GM18520 (cell line): ENCODE measurements at regions not wholly inside any gene's neighbourhood (a gene's known extent, or its start where the extent isn't known, plus 50 kb on each side); places are given as distances from the start of the nearest gene placed in this dataset.

Experiments
- ATAC-seq: cut with Tn5 transposase; IDR thresholded peaks from one replicate; pipeline ENCODE4 v1.9.1; 2021; ENCODE audit not compliant: unreplicated experiment

DNA sequence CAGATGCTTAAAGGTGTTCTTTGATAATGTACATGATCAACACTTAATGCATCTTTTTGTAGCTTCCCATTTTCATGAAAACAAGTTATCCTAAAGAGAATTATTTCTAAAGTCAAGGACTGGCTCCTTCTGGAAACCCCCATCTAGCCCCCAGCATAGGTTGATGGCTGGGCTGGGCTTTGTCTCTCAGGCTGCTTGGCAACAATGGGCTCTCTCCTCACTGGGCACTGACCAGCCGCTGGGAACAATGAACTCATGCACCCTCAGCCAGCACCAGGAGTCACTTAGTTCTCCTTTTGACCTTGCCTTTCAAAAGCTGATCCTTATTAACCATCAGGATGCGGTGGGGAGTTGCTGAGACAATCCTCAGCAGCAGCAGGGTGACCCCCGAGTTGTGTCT lies 293.0 kb upstream of the PLXNA2 start:
- no peak for ATAC-seq

GRCh38 chr1:208538078-208538477 lies 293.9 kb upstream of the PLXNA2 start:
- no peak for ATAC-seq

DNA sequence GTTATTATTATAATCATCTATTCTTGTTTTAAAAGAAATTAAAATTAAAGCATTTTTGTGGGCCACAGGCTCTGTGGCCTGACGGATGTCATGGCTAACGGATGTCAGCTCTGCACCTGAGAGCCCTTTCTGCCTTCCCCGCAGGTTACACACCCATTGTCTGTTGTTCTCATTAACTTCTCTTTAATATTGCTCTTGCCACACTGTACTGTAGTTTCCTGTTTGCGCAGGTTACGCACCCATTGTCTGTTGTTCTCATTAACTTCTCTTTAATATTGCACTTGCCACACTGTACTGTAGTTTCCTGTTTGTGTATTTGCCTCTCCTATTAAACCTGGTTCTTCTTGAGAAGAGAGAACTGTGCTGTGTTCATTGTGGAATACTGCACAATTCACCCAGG lies 294.4 kb upstream of the PLXNA2 start:
- ATAC-seq, result no peak

DNA sequence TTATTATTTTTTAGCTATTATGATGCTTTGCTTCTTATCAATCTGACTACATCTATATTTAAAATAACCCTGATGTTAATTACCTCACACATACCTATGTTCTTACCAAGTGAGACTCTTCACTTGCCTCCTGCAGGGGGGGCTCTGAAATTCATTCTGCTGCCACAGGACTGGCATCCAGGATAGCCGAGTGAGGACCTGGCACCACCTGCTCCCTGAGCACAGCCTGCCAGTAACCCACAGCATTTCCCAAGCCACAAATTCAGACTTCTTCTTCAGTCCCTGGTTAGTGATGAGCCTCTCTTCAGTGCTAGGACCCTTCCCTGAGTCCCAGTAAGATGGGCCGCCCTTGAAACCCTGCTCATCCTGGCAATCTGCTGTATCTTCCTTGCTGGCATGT lies 296.5 kb upstream of the PLXNA2 start:
- no peak for ATAC-seq

- ATAC-seq, result peak; percentile 81
Measured at GRCh38 chr1:208541225-208541855, 297.2 kb upstream of the PLXNA2 start.

- no peak for ATAC-seq
Measured at GRCh38 chr1:208542309-208542708, 298.1 kb upstream of the PLXNA2 start.

DNA sequence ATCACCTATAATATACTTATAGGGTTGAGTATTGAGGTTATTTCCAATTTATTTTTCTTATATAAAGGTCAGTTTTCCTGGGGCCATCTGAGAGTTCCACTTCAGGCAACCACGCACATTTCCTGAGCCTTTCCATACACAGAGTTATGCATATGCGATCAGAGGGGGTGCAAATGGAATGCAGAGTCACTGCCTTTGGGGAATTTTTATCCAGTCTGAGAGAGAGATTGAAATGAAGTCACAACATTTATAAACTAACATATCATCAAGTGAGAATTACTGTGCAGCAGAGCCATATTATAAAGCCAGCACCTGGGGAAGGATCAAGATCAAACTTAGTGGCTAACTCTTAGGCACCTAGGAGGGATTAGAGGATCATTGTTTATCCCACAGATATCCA lies 299.9 kb upstream of the PLXNA2 start:
- no peak for ATAC-seq

- ATAC-seq, result no peak
Measured at GRCh38 chr1:208544794-208545193, 300.6 kb upstream of the PLXNA2 start.

DNA sequence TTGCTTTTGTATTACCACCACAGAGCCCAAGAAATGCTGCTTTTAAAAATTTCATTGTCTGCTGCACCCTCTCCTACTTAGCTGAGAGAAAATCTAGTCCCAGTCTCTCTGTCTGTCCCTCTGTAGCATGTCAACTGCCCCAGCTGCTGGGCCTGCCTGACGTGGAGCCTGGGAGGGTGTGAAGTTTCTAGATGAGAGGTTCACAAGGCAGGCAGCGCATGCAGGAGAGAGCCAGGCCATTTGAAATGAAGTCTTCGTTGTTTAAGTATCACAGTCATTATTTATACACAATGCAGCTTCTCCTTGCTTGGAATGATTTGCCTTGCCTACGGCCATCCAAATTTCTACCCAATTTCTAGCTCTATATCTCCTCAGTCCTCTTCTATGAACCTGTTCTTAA lies 306.8 kb upstream of the PLXNA2 start:
- no peak for ATAC-seq

DNA sequence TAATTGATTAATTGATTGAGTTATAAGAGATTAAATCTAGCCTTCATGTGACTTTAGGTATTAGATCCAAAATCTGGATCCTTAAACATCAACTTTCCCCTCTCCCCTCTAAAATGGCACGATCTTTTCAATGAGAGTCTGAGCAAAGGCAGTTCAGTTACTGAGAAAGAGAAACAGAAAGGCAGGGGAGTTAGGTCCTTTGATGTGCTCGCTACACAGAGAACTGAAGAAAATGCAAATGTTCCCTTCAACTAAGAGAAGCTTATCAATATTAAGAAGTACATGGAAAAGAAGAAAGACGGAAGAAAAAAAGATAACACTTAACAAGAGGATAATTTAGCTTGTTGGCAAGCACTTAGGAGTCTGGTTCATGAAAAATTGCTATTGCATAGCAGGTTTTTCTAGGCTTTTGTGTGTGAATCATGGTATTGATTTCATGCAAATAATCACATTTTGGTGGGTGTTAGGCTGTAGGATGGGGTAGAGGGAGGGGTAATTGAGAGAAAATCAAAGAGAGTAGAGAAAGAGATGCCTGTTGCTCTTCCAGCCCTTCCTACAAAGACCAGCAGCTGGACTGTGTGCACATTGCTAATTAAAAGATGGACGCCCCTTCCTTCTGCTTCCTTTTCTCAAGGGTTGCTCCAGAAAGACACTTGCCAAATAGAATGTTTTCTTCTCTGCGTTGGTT lies 307.6 kb upstream of the PLXNA2 start:
- peak; percentile 59 for ATAC-seq

DNA sequence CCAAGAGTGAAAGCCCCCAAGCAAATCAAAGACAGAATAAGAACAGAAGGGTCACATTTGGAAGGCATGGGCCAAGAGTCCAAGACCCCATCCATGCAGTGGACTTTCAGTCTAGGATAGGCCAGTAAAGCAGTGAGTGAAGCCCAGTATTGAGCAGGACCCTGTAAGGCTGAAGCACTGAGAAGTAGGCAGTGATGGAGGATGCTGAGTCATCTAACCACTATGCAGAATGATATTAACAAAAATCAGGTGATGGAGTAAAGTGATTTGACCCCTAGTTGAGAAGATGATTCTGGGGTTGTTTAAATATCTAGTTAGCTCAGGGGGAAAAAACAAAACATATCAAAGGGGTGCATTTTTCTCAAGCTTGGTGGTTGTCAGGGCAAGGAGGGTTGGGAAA lies 308.7 kb upstream of the PLXNA2 start:
- no peak for ATAC-seq

DNA sequence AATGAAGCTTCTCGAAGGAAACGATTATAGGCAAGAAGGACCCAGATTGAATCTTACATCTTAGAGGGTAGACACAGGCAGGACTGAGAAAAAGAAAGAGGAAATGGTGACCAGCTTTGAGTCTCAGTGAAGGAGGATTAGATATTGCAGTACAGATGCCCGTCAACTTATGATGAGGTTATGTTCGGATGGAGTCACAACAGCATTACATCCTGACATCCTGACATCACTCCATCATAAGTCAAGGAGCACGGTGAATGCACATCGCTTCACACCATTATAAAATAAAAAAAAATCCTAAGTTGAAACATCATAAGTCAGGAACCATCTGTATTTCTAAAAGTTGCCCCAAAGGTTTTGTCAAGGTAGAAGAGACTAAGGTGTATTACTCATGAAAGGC lies 312.3 kb upstream of the PLXNA2 start:
- ATAC-seq, result no peak

DNA sequence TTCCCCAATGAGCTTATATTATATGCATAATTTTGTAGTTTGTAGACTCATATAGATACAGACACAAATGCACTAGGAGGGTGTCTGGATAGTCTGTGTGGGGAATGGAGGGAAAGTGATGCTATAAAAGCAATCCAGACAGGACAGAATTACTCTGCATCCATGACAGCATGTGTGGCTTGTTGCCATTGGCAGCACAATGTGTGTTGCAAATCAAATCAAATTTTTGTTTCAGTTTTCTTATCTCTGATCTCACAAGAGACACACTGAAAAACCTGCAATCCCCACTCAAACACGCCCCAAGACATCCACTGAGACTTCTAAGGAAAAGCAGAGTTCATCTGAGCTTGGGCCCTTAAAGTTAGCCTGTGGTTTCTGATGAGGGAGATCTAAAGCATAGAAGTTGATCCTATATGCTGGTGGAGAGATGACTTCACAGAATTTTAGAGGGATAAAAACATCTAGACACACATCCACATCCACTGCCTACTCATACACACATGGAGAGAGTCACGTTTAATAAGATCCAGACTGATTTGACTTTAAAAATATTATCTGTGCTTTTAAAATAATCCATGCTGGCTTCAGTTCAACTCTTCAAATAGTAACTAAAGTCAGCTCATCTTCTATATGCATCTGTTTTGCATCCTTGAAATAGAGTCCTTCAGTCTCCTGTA lies 313.0 kb upstream of the PLXNA2 start:
- ATAC-seq, result no peak

DNA sequence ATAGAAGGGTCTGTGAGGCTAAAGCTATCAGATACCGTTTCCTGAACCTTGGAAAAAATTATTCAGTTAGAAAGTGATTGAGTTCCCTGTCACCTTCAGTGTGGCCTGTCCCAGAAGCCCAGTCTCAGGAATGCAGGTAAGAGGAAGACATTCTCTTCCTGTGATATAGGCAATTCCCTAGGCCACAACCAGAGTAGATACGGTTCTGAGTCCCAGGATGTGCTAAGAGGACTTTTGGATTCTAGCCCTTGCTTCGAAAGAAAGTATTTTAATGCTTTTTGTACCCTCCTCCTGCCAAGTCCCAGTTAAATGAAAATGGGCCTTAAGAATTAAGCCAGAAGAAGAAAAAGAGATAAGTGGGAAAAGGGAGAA lies 313.5 kb upstream of the PLXNA2 start:
- ATAC-seq, result no peak

GRCh38 chr1:208559597-208560329 lies 315.6 kb upstream of the PLXNA2 start:
- no peak for ATAC-seq

DNA sequence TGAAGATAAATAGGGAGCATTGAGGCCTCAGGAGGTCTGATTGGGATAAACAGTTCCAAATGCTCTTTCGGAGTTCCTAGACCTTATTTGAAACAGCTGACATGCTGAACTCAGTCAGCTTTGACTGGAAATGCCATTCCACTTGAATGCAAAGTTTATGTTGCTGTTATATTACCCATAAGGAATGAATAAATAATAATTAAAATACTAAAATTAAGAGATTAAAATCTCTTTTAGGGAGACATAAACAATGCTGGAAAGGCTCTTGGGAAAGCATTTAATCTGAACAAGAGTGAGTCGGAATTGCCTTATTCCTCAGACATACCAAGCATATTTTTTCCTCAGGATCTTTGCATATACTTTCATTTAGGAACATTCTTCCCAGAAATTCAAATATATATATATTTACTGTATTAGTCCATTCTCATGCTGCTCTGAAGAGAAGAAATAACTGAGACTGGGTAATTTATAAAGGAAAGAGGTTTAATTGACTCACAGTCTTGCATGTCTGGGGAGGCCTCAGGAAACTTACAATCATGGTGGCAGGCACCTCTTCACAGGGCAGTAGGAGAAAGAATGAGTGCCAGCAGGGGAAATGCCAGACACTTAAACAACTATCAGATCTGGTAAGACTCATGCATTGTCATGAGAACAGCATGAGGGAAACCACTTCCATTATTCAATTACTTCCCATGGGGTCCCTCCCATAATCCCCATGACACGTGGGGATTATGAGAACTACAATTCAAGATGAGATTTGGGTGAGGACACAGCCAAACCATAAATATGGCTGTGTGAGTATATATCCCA lies 318.2 kb upstream of the PLXNA2 start:
- no peak for ATAC-seq

GRCh38 chr1:208564466-208564865 lies 320.3 kb upstream of the PLXNA2 start:
- no peak for ATAC-seq

GRCh38 chr1:208565756-208566440 lies 321.7 kb upstream of the PLXNA2 start:
- no peak for ATAC-seq

GRCh38 chr1:208569181-208569580 lies 325.0 kb upstream of the PLXNA2 start:
- no peak for ATAC-seq

- ATAC-seq, result no peak
Measured at GRCh38 chr1:208570362-208570761, 326.2 kb upstream of the PLXNA2 start.
